ENCODE measurements at regions not wholly inside any gene's neighbourhood (a gene's known extent, or its start where the extent isn't known, plus 50 kb on each side); places are given as distances from the start of the nearest gene placed in this dataset.

- TF ChIP-seq CTCF (conservative IDR thresholded peaks at IDR 0.05) (no peak), ZFX (IDR thresholded peaks at IDR 0.05) (no peak)
Measured at GRCh38 chr6:130559166-130559565, 193.3 kb downstream of the TMEM200A start.

Data from C4-2B (cell line).